RWPE2 (cell line): ENCODE measurements at regions not wholly inside any gene's neighbourhood (a gene's known extent, or its start where the extent isn't known, plus 50 kb on each side); places are given as distances from the start of the nearest gene placed in this dataset.

Experiments used
- ATAC-seq: fragments of 200-7000 bp; cut with Tn5 transposase; 3 replicates; pipeline ENCODE4 v1.9.1; 2021; ENCODE audit warnings: low read depth
- DNase-seq: peaks from one replicate; pipeline ENCODE4 v3.0.0-alpha.2; 2020; ENCODE audit warnings: low spot score
- H3K27ac ChIP-seq: fragments of 450-650 bp; 2 replicates; pipeline ENCODE4 v1.5.1; 2017; ENCODE audit warnings: mild to moderate bottlenecking; ENCODE audit not compliant: poor library complexity, severe bottlenecking
- H3K27me3 ChIP-seq: fragments of 250-450 bp; sonication (Bioruptor Pico); 2 replicates; pipeline ENCODE4 v1.5.1; 2021; ENCODE audit warnings: mild to moderate bottlenecking, moderate library complexity; ENCODE audit not compliant: insufficient read depth, poor library complexity, severe bottlenecking
- H3K36me3 ChIP-seq: fragments of 250-450 bp; sonication (Bioruptor Pico); 2 replicates; pipeline ENCODE4 v1.5.1; 2020; ENCODE audit warnings: low read depth, mild to moderate bottlenecking, moderate library complexity
- H3K4me1 ChIP-seq: fragments of 250-450 bp; sonication (Bioruptor Pico); 2 replicates; pipeline ENCODE4 v1.5.1; 2021; ENCODE audit warnings: mild to moderate bottlenecking, moderate library complexity; ENCODE audit not compliant: insufficient read depth, poor library complexity, severe bottlenecking
- H3K4me3 ChIP-seq: fragments of 250-450 bp; sonication (Bioruptor Pico); 2 replicates; pipeline ENCODE4 v1.5.1; 2021; ENCODE audit warnings: mild to moderate bottlenecking, moderate library complexity; ENCODE audit not compliant: severe bottlenecking
- H3K9me3 ChIP-seq: fragments of 250-450 bp; sonication (Bioruptor Pico); 2 replicates; pipeline ENCODE4 v1.5.1; 2021; ENCODE audit warnings: mild to moderate bottlenecking, moderate library complexity; ENCODE audit not compliant: severe bottlenecking
- CTCF ChIP-seq: fragments of 450-650 bp; IDR thresholded peaks from one replicate; pipeline ENCODE4 v1.5.1; 2017; ENCODE audit warnings: mild to moderate bottlenecking, moderate library complexity; ENCODE audit not compliant: poor library complexity, severe bottlenecking

GRCh38 chr5:125719681-125720347 is 703.4 kb upstream of the GRAMD2B start:
- H3K27ac ChIP-seq, result no peak overlapping the region
- H3K36me3 ChIP-seq, result no peaks in the 10 kb centered on the region
- no peaks in the 10 kb centered on the region for H3K4me1 ChIP-seq
- no peaks in the 10 kb centered on the region for H3K9me3 ChIP-seq
- no peak for ATAC-seq
- H3K27me3 ChIP-seq, result no peaks in the 10 kb centered on the region
- no peak for DNase-seq
- H3K4me3 ChIP-seq, result no peak overlapping the region
- TF ChIP-seq CTCF, result no peak

- Histone ChIP-seq H3K27ac (no peak overlapping the region), H3K9me3 (no peaks in the 10 kb centered on the region), H3K36me3 (no peaks in the 10 kb centered on the region), H3K4me1 (no peaks in the 10 kb centered on the region), H3K4me3 (no peak overlapping the region), H3K27me3 (no peaks in the 10 kb centered on the region)
- TF ChIP-seq CTCF, result no peak
- no peak for ATAC-seq
- DNase-seq, result no peak
These were observed 702.9 kb upstream of the GRAMD2B start for GRCh38 chr5:125720348-125720685.

GRCh38 chr5:125720721-125721120 is 702.5 kb upstream of the GRAMD2B start:
- Histone ChIP-seq H3K27me3 (no peaks in the 10 kb centered on the region), H3K4me1 (no peaks in the 10 kb centered on the region), H3K27ac (no peak overlapping the region), H3K36me3 (no peaks in the 10 kb centered on the region), H3K4me3 (no peak overlapping the region), H3K9me3 (no peaks in the 10 kb centered on the region)
- DNase-seq (no peak), ATAC-seq (no peak)
- TF ChIP-seq CTCF, result no peak

GRCh38 chr5:125722550-125722949 is 700.7 kb upstream of the GRAMD2B start:
- Histone ChIP-seq H3K27ac (no peak overlapping the region), H3K4me3 (no peak overlapping the region), H3K4me1 (no peaks in the 10 kb centered on the region), H3K9me3 (no peaks in the 10 kb centered on the region), H3K27me3 (no peaks in the 10 kb centered on the region), H3K36me3 (no peaks in the 10 kb centered on the region)
- no peak for TF ChIP-seq CTCF
- no peak for DNase-seq
- ATAC-seq, result peak; percentile 48; the same call in 1 of the 3 replicates

GRCh38 chr5:125725691-125726090 is 697.5 kb upstream of the GRAMD2B start:
- ATAC-seq (no peak), DNase-seq (no peak)
- no peaks in the 10 kb centered on the region for H3K4me1 ChIP-seq
- no peak for TF ChIP-seq CTCF
- H3K36me3 ChIP-seq, result no peaks in the 10 kb centered on the region
- no peaks in the 10 kb centered on the region for H3K27me3 ChIP-seq
- no peak overlapping the region for H3K27ac ChIP-seq
- no peaks in the 10 kb centered on the region for H3K9me3 ChIP-seq
- no peak overlapping the region for H3K4me3 ChIP-seq
